ENCODE measurements at regions not wholly inside any gene's neighbourhood (a gene's known extent, or its start where the extent isn't known, plus 50 kb on each side); places are given as distances from the start of the nearest gene placed in this dataset.

DNA sequence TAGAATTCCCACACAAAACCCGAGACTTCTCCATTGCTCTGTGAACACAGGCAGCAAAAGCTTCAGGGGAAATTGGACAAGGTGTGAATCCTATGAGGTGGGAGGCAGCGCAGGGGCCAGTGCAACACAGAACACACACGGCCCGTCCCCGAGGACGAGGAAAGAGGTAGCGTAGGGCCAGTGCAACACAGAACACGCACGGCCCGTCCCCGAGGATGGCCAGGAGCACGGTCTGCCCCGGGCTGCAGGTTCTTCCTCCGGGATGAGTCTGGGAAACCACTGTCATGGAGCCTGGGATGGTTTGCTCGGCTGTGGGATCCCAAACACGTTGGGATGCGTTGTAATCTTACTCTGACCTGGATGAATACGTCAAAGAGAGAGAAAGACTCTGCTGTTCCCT is 432.1 kb downstream of the GLRX3 start (continued):
- TF ChIP-seq KDM1A (IDR thresholded peaks at IDR 0.05; ENCODE audit: low read depth) (no peak), EHMT2 (IDR thresholded peaks at IDR 0.05; ENCODE audit: low read depth) (no peak), FOXS1 (CRISPR knock-in tag; IDR thresholded peaks at IDR 0.05) (no peak), HDAC2 (IDR thresholded peaks at IDR 0.05) (no peak), CBX2 (IDR thresholded peaks at IDR 0.05; ENCODE audit: borderline replicate concordance, low read depth) (no peak)

DNA sequence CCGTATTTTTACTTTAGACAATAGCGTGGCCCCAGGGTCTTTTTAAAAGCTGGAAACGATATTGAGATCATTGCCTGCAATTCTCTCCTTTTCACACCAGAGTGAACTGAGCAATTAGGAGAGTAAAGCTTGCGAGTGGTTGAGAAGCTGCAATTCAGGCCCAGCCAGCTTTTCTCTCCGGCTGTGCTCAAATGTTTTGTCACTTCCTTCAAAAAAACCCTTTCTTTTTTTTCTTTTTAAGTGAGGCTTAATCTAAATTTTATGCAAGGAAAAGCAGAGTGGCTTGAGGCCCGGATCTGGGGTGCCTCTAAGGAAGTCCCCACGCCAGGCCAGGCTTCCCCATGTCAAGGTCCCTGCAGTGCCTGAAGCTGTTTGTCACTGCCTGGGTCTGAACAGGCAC is 433.9 kb downstream of the GLRX3 start:
- Histone ChIP-seq H3K4me3 (no peak overlapping the region), H3K27ac (no peak overlapping the region), H3K9me3 (no peaks in the 10 kb centered on the region), H3K4me2 (no peak overlapping the region), H3K4me1 (no peaks in the 10 kb centered on the region)
- ATAC-seq (no peak), DNase-seq (ENCODE audit: low read depth in 1 of 2, low spot score in 1 of 2) (no peak), FAIRE-seq (no peak)
- CTCF ChIA-PET = no interaction called here
- TF ChIP-seq, protein P1, sequence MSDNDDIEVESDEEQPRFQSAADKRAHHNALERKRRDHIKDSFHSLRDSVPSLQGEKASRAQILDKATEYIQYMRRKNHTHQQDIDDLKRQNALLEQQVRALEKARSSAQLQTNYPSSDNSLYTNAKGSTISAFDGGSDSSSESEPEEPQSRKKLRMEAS (IDR thresholded peaks at IDR 0.05) = no peak
- TF ChIP-seq TP53 (CRISPR knock-in tag; IDR thresholded peaks at IDR 0.05) (no peak), ZFP36 (IDR thresholded peaks at IDR 0.05; ENCODE audit: borderline replicate concordance, partially characterized antibody) (no peak)
- TF ChIP-seq, protein P2, sequence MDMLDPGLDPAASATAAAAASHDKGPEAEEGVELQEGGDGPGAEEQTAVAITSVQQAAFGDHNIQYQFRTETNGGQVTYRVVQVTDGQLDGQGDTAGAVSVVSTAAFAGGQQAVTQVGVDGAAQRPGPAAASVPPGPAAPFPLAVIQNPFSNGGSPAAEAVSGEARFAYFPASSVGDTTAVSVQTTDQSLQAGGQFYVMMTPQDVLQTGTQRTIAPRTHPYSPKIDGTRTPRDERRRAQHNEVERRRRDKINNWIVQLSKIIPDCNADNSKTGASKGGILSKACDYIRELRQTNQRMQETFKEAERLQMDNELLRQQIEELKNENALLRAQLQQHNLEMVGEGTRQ (IDR thresholded peaks at IDR 0.05) = no peak
- 1% methylated on average over 7 of the region's 7 CpGs for WGBS (ENCODE audit: missing lambda C conversion rate)
- POLR2A ChIA-PET = no interaction called here

DNA sequence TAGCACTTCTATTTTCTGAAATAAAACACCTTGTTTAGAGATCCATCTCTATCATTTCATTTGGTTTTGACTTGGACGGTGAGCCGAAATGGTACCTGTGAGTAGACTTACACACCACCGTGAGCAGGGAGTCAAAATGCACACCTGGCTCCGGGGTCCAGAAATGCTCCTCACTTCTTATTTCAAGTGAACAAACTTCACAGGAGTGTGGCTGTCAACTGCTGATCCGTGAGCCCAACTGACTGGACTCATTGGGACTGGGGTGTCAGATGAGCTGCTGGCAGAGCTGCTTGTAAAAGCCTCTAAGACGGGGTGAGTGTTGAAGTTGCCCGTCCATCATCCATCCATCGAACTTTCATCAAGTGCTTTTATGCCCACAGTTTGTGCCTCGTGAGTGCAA is 435.5 kb downstream of the GLRX3 start:
- POLR2A ChIA-PET = no interaction called here
- DNase-seq (ENCODE audit: low read depth in 1 of 2, low spot score in 1 of 2) = no peak
- WGBS (ENCODE audit: missing lambda C conversion rate) = 2% methylated on average over 9 of the region's 9 CpGs
- Histone ChIP-seq H3K27ac (no peak overlapping the region), H3K4me2 (no peak overlapping the region), H3K9me3 (no peaks in the 10 kb centered on the region), H3K4me3 (no peak overlapping the region), H3K4me1 (no peaks in the 10 kb centered on the region)
- no peak for TF ChIP-seq HOXB5 (CRISPR knock-in tag; IDR thresholded peaks at IDR 0.05)
- TF ChIP-seq, protein P2 (IDR thresholded peaks at IDR 0.05) = no peak
- TF ChIP-seq, protein P3, sequence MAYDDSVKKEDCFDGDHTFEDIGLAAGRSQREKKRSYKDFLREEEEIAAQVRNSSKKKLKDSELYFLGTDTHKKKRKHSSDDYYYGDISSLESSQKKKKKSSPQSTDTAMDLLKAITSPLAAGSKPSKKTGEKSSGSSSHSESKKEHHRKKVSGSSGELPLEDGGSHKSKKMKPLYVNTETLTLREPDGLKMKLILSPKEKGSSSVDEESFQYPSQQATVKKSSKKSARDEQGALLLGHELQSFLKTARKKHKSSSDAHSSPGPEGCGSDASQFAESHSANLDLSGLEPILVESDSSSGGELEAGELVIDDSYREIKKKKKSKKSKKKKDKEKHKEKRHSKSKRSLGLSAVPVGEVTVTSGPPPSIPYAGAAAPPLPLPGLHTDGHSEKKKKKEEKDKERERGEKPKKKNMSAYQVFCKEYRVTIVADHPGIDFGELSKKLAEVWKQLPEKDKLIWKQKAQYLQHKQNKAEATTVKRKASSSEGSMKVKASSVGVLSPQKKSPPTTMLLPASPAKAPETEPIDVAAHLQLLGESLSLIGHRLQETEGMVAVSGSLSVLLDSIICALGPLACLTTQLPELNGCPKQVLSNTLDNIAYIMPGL (CRISPR knock-in tag; IDR thresholded peaks at IDR 0.05; ENCODE audit: borderline replicate concordance) = no peak
- TF ChIP-seq KDM5A (IDR thresholded peaks at IDR 0.05) = no peak
- no peak for TF ChIP-seq BHLHE40 (IDR thresholded peaks at IDR 0.05; ENCODE audit: low read depth, low read length)
- no peak for TF ChIP-seq RFX5 (IDR thresholded peaks at IDR 0.05)
- TF ChIP-seq SMC3 (IDR thresholded peaks at IDR 0.05) = no peak
- TF ChIP-seq, protein P4, sequence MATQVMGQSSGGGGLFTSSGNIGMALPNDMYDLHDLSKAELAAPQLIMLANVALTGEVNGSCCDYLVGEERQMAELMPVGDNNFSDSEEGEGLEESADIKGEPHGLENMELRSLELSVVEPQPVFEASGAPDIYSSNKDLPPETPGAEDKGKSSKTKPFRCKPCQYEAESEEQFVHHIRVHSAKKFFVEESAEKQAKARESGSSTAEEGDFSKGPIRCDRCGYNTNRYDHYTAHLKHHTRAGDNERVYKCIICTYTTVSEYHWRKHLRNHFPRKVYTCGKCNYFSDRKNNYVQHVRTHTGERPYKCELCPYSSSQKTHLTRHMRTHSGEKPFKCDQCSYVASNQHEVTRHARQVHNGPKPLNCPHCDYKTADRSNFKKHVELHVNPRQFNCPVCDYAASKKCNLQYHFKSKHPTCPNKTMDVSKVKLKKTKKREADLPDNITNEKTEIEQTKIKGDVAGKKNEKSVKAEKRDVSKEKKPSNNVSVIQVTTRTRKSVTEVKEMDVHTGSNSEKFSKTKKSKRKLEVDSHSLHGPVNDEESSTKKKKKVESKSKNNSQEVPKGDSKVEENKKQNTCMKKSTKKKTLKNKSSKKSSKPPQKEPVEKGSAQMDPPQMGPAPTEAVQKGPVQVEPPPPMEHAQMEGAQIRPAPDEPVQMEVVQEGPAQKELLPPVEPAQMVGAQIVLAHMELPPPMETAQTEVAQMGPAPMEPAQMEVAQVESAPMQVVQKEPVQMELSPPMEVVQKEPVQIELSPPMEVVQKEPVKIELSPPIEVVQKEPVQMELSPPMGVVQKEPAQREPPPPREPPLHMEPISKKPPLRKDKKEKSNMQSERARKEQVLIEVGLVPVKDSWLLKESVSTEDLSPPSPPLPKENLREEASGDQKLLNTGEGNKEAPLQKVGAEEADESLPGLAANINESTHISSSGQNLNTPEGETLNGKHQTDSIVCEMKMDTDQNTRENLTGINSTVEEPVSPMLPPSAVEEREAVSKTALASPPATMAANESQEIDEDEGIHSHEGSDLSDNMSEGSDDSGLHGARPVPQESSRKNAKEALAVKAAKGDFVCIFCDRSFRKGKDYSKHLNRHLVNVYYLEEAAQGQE (IDR thresholded peaks at IDR 0.05) = no peak
- no peak for TF ChIP-seq POLR2A (IDR thresholded peaks at IDR 0.05; ENCODE audit: low read length)
- no peak for TF ChIP-seq CBX8 (IDR thresholded peaks at IDR 0.05)
- TF ChIP-seq HOXB13 (CRISPR knock-in tag; IDR thresholded peaks at IDR 0.05; ENCODE audit: low read depth) = no peak
- ATAC-seq = no peak
- FAIRE-seq = no peak
- CTCF ChIA-PET = no interaction called here

Measured in A549 (cell line).